Astrocyte (in vitro differentiated cells and primary cell): ENCODE measurements at regions not wholly inside any gene's neighbourhood (a gene's known extent, or its start where the extent isn't known, plus 50 kb on each side); places are given as distances from the start of the nearest gene placed in this dataset.

Experiments used
- DNase-seq: peaks from one replicate; pipeline ENCODE4 v3.0.0-alpha.2; 2010; ENCODE audit warnings: low read depth
- FAIRE-seq: peaks from 2 replicates; lab custom pipeline; 2011; peaks lifted over from hg19 to GRCh38; lab: Jason Lieb, UNC
- H2AFZ ChIP-seq: 2 replicates; pipeline ENCODE4 v1.6.0; 2012; ENCODE audit warnings: low read depth, low read length, inconsistent platforms
- H3K27ac ChIP-seq: 2 replicates; pipeline ENCODE4 v1.5.1; 2011; ENCODE audit warnings: low read depth, low read length, inconsistent platforms
- H3K27me3 ChIP-seq: 2 replicates; pipeline ENCODE4 v1.6.0; 2011; ENCODE audit warnings: low read length, inconsistent platforms; ENCODE audit not compliant: insufficient read depth
- H3K36me3 ChIP-seq: 2 replicates; pipeline ENCODE4 v1.5.1; 2011; ENCODE audit warnings: low read length, inconsistent platforms; ENCODE audit not compliant: insufficient read depth
- H3K4me1 ChIP-seq: 2 replicates; pipeline ENCODE4 v1.5.1; 2011; ENCODE audit warnings: low read length, inconsistent platforms; ENCODE audit not compliant: insufficient read depth
- H3K4me2 ChIP-seq: 2 replicates; pipeline ENCODE4 v1.6.0; 2012; ENCODE audit warnings: low read length, inconsistent platforms
- H3K4me3 ChIP-seq: 2 replicates; pipeline ENCODE4 v1.5.1; 2011; ENCODE audit warnings: low read depth, mild to moderate bottlenecking, low read length, inconsistent platforms; ENCODE audit not compliant: insufficient read depth
- H3K79me2 ChIP-seq: 2 replicates; pipeline ENCODE4 v1.6.0; 2012; ENCODE audit warnings: mild to moderate bottlenecking, low read length, inconsistent platforms; ENCODE audit not compliant: insufficient read depth
- H3K9ac ChIP-seq: 2 replicates; pipeline ENCODE4 v1.6.0; 2012; ENCODE audit warnings: mild to moderate bottlenecking, low read length, inconsistent platforms
- H3K9me3 ChIP-seq: 2 replicates; pipeline ENCODE4 v1.5.1; 2012; ENCODE audit warnings: low read depth, mild to moderate bottlenecking, low read length, inconsistent platforms; ENCODE audit not compliant: insufficient read depth
- H4K20me1 ChIP-seq: 2 replicates; pipeline ENCODE4 v1.6.0; 2012; ENCODE audit warnings: low read length, inconsistent platforms; ENCODE audit not compliant: insufficient read depth
- H3K27ac Mint-ChIP-seq: one replicate; pipeline ENCODE4 v1.8.0; 2021; ENCODE audit warnings: mild to moderate bottlenecking, mixed read lengths; ENCODE audit not compliant: unreplicated experiment
- H3K27me3 Mint-ChIP-seq: one replicate; pipeline ENCODE4 v1.8.0; 2021; ENCODE audit warnings: low read depth, mixed read lengths; ENCODE audit not compliant: unreplicated experiment
- H3K36me3 Mint-ChIP-seq: one replicate; pipeline ENCODE4 v1.8.0; 2021; ENCODE audit warnings: low read depth, mixed read lengths; ENCODE audit not compliant: unreplicated experiment
- H3K4me1 Mint-ChIP-seq: one replicate; pipeline ENCODE4 v1.8.0; 2021; ENCODE audit warnings: low read depth, mixed read lengths; ENCODE audit not compliant: unreplicated experiment
- H3K4me3 Mint-ChIP-seq: one replicate; pipeline ENCODE4 v1.8.0; 2021; ENCODE audit warnings: mild to moderate bottlenecking, moderate library complexity, mixed read lengths; ENCODE audit not compliant: unreplicated experiment
- H3K9me3 Mint-ChIP-seq: one replicate; pipeline ENCODE4 v1.8.0; 2021; ENCODE audit warnings: mild to moderate bottlenecking, mixed read lengths; ENCODE audit not compliant: unreplicated experiment
- CTCF ChIP-seq: IDR thresholded peaks from 2 replicates; pipeline ENCODE4 v1.5.1; 2011; ENCODE audit warnings: low read depth, mild to moderate bottlenecking, inconsistent platforms, low read length, moderate library complexity; ENCODE audit not compliant: insufficient read depth
- EZH2 ChIP-seq: IDR thresholded peaks from 2 replicates; pipeline ENCODE4 v1.6.1; 2012; ENCODE audit warnings: mild to moderate bottlenecking, low read length, inconsistent platforms; ENCODE audit not compliant: insufficient read depth

GRCh38 chr11:69242266-69242920, 51.6 kb upstream of the MYEOV start:
- Mint-ChIP-seq H3K4me1 (no peaks in the 10 kb centered on the region), H3K27me3 (peaks cover 45% of the 10 kb centered on the region), H3K36me3 (peaks cover 5% of the 10 kb centered on the region), H3K4me3 (no peak overlapping the region), H3K27ac (no peak overlapping the region), H3K9me3 (peaks cover 12% of the 10 kb centered on the region)
- Histone ChIP-seq H3K4me3 (no peak overlapping the region), H2AFZ (no peak overlapping the region), H3K4me2 (no peak overlapping the region), H3K79me2 (no peaks in the 10 kb centered on the region), H3K9ac (no peak overlapping the region), H3K27me3 (no peaks in the 10 kb centered on the region), H3K9me3 (peaks cover 3% of the 10 kb centered on the region), H4K20me1 (no peaks in the 10 kb centered on the region), H3K27ac (no peak overlapping the region), H3K4me1 (no peaks in the 10 kb centered on the region), H3K36me3 (no peaks in the 10 kb centered on the region)
- FAIRE-seq (no peak), DNase-seq (no peak)
- no peak for TF ChIP-seq EZH2
- TF ChIP-seq CTCF: no peak

GRCh38 chr11:69243496-69244200, 50.3 kb upstream of the MYEOV start:
- H3K36me3 Mint-ChIP-seq: peaks cover 5% of the 10 kb centered on the region
- H3K27ac Mint-ChIP-seq: no peak overlapping the region
- DNase-seq: no peak
- H3K9me3 Mint-ChIP-seq: peaks cover 12% of the 10 kb centered on the region
- Histone ChIP-seq H3K4me3 (no peak overlapping the region), H2AFZ (no peak overlapping the region), H4K20me1 (no peaks in the 10 kb centered on the region), H3K27me3 (peaks cover 2% of the 10 kb centered on the region), H3K4me2 (no peak overlapping the region), H3K79me2 (no peaks in the 10 kb centered on the region), H3K4me1 (no peaks in the 10 kb centered on the region), H3K36me3 (no peaks in the 10 kb centered on the region), H3K9ac (no peak overlapping the region), H3K27ac (no peak overlapping the region), H3K9me3 (peaks cover 3% of the 10 kb centered on the region)
- peaks cover 55% of the 10 kb centered on the region for H3K27me3 Mint-ChIP-seq
- no peak overlapping the region for H3K4me3 Mint-ChIP-seq
- FAIRE-seq: no peak
- H3K4me1 Mint-ChIP-seq: no peaks in the 10 kb centered on the region
- TF ChIP-seq EZH2 (no peak), CTCF (no peak)
